Neural progenitor cell (in vitro differentiated cells): ENCODE measurements at regions not wholly inside any gene's neighbourhood (a gene's known extent, or its start where the extent isn't known, plus 50 kb on each side); places are given as distances from the start of the nearest gene placed in this dataset.

Experiments
- DNase-seq: peaks from one replicate; pipeline ENCODE4 v3.0.0-alpha.2; 2016; ENCODE audit warnings: low spot score
- H2AFZ ChIP-seq: fragments of 200-600 bp; sonication (generic); replicated peaks from 2 replicates; pipeline ENCODE4 v1.6.1; 2016; ENCODE audit warnings: antibody characterized with exemption
- H3F3A ChIP-seq: fragments of 200-600 bp; sonication (generic); 2 replicates; pipeline ENCODE4 v1.6.1; 2016; ENCODE audit warnings: antibody characterized with exemption, low read depth
- H3K27ac ChIP-seq: fragments of 200-600 bp; sonication (generic); 2 replicates; pipeline ENCODE4 v1.5.1; 2016; ENCODE audit warnings: mild to moderate bottlenecking
- H3K27me3 ChIP-seq: fragments of 200-600 bp; sonication (generic); 2 replicates; pipeline ENCODE4 v1.6.1; 2016; ENCODE audit warnings: mild to moderate bottlenecking, moderate library complexity
- H3K36me3 ChIP-seq: fragments of 200-600 bp; sonication (generic); 2 replicates; pipeline ENCODE4 v1.5.1; 2016
- H3K4me1 ChIP-seq: fragments of 200-600 bp; sonication (generic); 2 replicates; pipeline ENCODE4 v1.6.1; 2016; ENCODE audit warnings: mixed run types
- H3K4me2 ChIP-seq: fragments of 200-600 bp; sonication (generic); 2 replicates; pipeline ENCODE4 v1.6.1; 2016
- H3K4me3 ChIP-seq: fragments of 200-600 bp; sonication (generic); 2 replicates; pipeline ENCODE4 v1.5.1; 2016
- H3K79me2 ChIP-seq: fragments of 200-600 bp; sonication (generic); 2 replicates; pipeline ENCODE4 v1.6.1; 2016; ENCODE audit warnings: low read depth
- H3K9ac ChIP-seq: fragments of 200-600 bp; sonication (generic); 2 replicates; pipeline ENCODE4 v1.6.1; 2016
- H3K9me3 ChIP-seq: fragments of 200-600 bp; sonication (generic); 2 replicates; pipeline ENCODE4 v1.5.1; 2016; ENCODE audit warnings: low read depth
- H4K20me1 ChIP-seq: fragments of 200-600 bp; sonication (generic); 2 replicates; pipeline ENCODE4 v1.6.1; 2016; ENCODE audit warnings: low read depth
- H3K27ac Mint-ChIP-seq: 3 replicates; pipeline ENCODE4 v1.8.0; 2021; ENCODE audit warnings: mixed read lengths
- H3K27me3 Mint-ChIP-seq: 2 replicates; pipeline ENCODE4 v1.8.0; 2022; ENCODE audit warnings: low read depth, mild to moderate bottlenecking, inconsistent platforms, moderate library complexity, mixed read lengths; ENCODE audit not compliant: insufficient read depth
- H3K36me3 Mint-ChIP-seq: 3 replicates; pipeline ENCODE4 v1.8.0; 2021; ENCODE audit warnings: mixed read lengths
- H3K4me1 Mint-ChIP-seq: 3 replicates; pipeline ENCODE4 v1.8.0; 2021; ENCODE audit warnings: mixed read lengths
- H3K4me3 Mint-ChIP-seq: 3 replicates; pipeline ENCODE4 v1.8.0; 2021; ENCODE audit warnings: mild to moderate bottlenecking, moderate library complexity, mixed read lengths
- H3K9me3 Mint-ChIP-seq: 3 replicates; pipeline ENCODE4 v1.8.0; 2020; ENCODE audit warnings: mixed read lengths
- CTCF ChIP-seq: fragments of 200-600 bp; sonication (generic); IDR thresholded peaks from 2 replicates; pipeline ENCODE4 v1.5.1; 2017; ENCODE audit warnings: antibody characterized with exemption, mild to moderate bottlenecking
- EZH2 ChIP-seq: fragments of 200-600 bp; sonication (generic); IDR thresholded peaks from 2 replicates; pipeline ENCODE4 v1.6.1; 2017; ENCODE audit warnings: antibody characterized with exemption, mild to moderate bottlenecking, moderate library complexity
- EZH2phosphoT487 ChIP-seq: fragments of 200-600 bp; sonication (generic); IDR thresholded peaks from 2 replicates; pipeline ENCODE4 v1.6.1; 2017; ENCODE audit warnings: antibody characterized with exemption

- no peaks in the 10 kb centered on the region for H3K36me3 ChIP-seq
- TF ChIP-seq EZH2 = no peak
- no peak overlapping the region for H3K27ac ChIP-seq
- Mint-ChIP-seq H3K27ac (no peak overlapping the region), H3K4me1 (no peaks in the 10 kb centered on the region), H3K27me3 (no peaks in the 10 kb centered on the region), H3K4me3 (no peak overlapping the region), H3K9me3 (no peaks in the 10 kb centered on the region), H3K36me3 (no peaks in the 10 kb centered on the region)
- H3F3A ChIP-seq = no peaks in the 10 kb centered on the region
- no peaks in the 10 kb centered on the region for H3K4me1 ChIP-seq
- H3K9me3 ChIP-seq = no peaks in the 10 kb centered on the region
- H3K4me3 ChIP-seq = no peak overlapping the region
- H3K9ac ChIP-seq = no peak overlapping the region
- no peak overlapping the region for H2AFZ ChIP-seq
- H3K4me2 ChIP-seq = no peak overlapping the region
- no peaks in the 10 kb centered on the region for H3K79me2 ChIP-seq
- no peaks in the 10 kb centered on the region for H4K20me1 ChIP-seq
- H3K27me3 ChIP-seq = no peaks in the 10 kb centered on the region
- DNase-seq = peak; percentile 5
These were observed 110.9 kb downstream of the FAM161A start for GRCh38 chr2:61742955-61743354.

- Mint-ChIP-seq H3K36me3 (no peaks in the 10 kb centered on the region), H3K4me1 (no peaks in the 10 kb centered on the region), H3K4me3 (no peak overlapping the region), H3K9me3 (no peaks in the 10 kb centered on the region), H3K27ac (no peak overlapping the region), H3K27me3 (peaks cover 2% of the 10 kb centered on the region)
- Histone ChIP-seq H3K4me1 (no peaks in the 10 kb centered on the region), H3K79me2 (no peaks in the 10 kb centered on the region), H3K4me3 (no peak overlapping the region), H4K20me1 (no peaks in the 10 kb centered on the region), H2AFZ (no peak overlapping the region), H3K27me3 (no peaks in the 10 kb centered on the region), H3K9me3 (no peaks in the 10 kb centered on the region), H3K36me3 (no peaks in the 10 kb centered on the region), H3F3A (no peaks in the 10 kb centered on the region), H3K9ac (no peak overlapping the region), H3K27ac (no peak overlapping the region), H3K4me2 (no peak overlapping the region)
- no peak for DNase-seq
- TF ChIP-seq EZH2 (no peak), CTCF (no peak), EZH2phosphoT487 (no peak)
These were observed 116.0 kb downstream of the FAM161A start for GRCh38 chr2:61737841-61738240.

- no peaks in the 10 kb centered on the region for H3K79me2 ChIP-seq
- Mint-ChIP-seq H3K4me3 (no peak overlapping the region), H3K9me3 (no peaks in the 10 kb centered on the region), H3K4me1 (no peaks in the 10 kb centered on the region), H3K36me3 (no peaks in the 10 kb centered on the region), H3K27me3 (peaks cover 2% of the 10 kb centered on the region), H3K27ac (no peak overlapping the region)
- H4K20me1 ChIP-seq = no peaks in the 10 kb centered on the region
- H3K4me3 ChIP-seq = no peak overlapping the region
- H3K27ac ChIP-seq = no peak overlapping the region
- no peak overlapping the region for H2AFZ ChIP-seq
- no peaks in the 10 kb centered on the region for H3K4me1 ChIP-seq
- no peaks in the 10 kb centered on the region for H3K36me3 ChIP-seq
- no peak for DNase-seq
- no peaks in the 10 kb centered on the region for H3F3A ChIP-seq
- no peak overlapping the region for H3K9ac ChIP-seq
- H3K9me3 ChIP-seq = no peaks in the 10 kb centered on the region
- H3K4me2 ChIP-seq = no peak overlapping the region
- TF ChIP-seq CTCF (no peak), EZH2 (no peak), EZH2phosphoT487 (no peak)
- no peaks in the 10 kb centered on the region for H3K27me3 ChIP-seq
These were observed 116.9 kb downstream of the FAM161A start for GRCh38 chr2:61736953-61737352.

- no peaks in the 10 kb centered on the region for H4K20me1 ChIP-seq
- Mint-ChIP-seq H3K27ac (no peak overlapping the region), H3K9me3 (no peaks in the 10 kb centered on the region), H3K4me1 (no peaks in the 10 kb centered on the region), H3K4me3 (no peak overlapping the region), H3K36me3 (no peaks in the 10 kb centered on the region), H3K27me3 (peaks cover 2% of the 10 kb centered on the region)
- H3K4me3 ChIP-seq = no peak overlapping the region
- no peak overlapping the region for H3K4me2 ChIP-seq
- no peaks in the 10 kb centered on the region for H3K4me1 ChIP-seq
- no peaks in the 10 kb centered on the region for H3K36me3 ChIP-seq
- no peak for TF ChIP-seq EZH2phosphoT487
- no peak for TF ChIP-seq EZH2
- TF ChIP-seq CTCF = no peak
- no peak for DNase-seq
- no peak overlapping the region for H3K9ac ChIP-seq
- no peaks in the 10 kb centered on the region for H3K9me3 ChIP-seq
- no peaks in the 10 kb centered on the region for H3K79me2 ChIP-seq
- no peak overlapping the region for H2AFZ ChIP-seq
- H3K27me3 ChIP-seq = no peaks in the 10 kb centered on the region
- H3F3A ChIP-seq = no peaks in the 10 kb centered on the region
- no peak overlapping the region for H3K27ac ChIP-seq
These were observed 120.3 kb downstream of the FAM161A start for GRCh38 chr2:61733563-61733962.
